ENCODE measurements at regions not wholly inside any gene's neighbourhood (a gene's known extent, or its start where the extent isn't known, plus 50 kb on each side); places are given as distances from the start of the nearest gene placed in this dataset.

DNA sequence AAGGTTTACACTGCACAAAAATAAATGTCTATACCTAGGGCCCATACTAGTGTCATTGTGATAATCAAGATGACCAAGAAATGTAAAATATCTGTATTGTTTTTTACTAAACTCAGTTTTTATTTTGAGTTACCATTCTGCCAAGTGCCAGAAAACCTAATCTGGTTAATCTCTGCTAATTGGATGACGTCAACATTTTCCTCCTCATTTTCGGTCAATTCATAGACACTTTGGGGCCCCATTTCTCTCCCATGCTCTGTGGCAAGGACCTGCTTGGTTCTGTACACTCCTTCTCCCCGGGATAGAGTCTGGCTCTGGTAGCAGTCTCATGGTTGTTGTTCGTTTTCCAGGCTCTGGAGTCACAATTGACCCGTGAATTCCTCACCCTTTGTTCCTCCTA, 186.5 kb upstream of the TCF4 start:
- Histone ChIP-seq H3K4me1 (ENCODE audit: control insufficient read depth, insufficient read depth, low read length) (peaks cover 5% of the 10 kb centered on the region), H3K9me3 (ENCODE audit: control insufficient read depth, insufficient read depth, low read length) (no peaks in the 10 kb centered on the region), H3K4me3 (ENCODE audit: low read length) (no peak overlapping the region), H3K36me3 (ENCODE audit: control insufficient read depth, insufficient read depth, low read length) (no peaks in the 10 kb centered on the region), H3K27me3 (ENCODE audit: control insufficient read depth, insufficient read depth, low read length) (peaks cover 11% of the 10 kb centered on the region), H3K27ac (ENCODE audit: low read length) (no peak overlapping the region)
- Mint-ChIP-seq H3K27ac (no peak overlapping the region), H3K4me1 (peaks cover 10 to 11% of the 10 kb centered on the region in 2 donors), H3K4me3 (no peak overlapping the region), H3K36me3 (no peaks in the 10 kb centered on the region), H3K9me3 (peaks cover 0 to 2% of the 10 kb centered on the region in 2 donors), H3K27me3 (ENCODE audit: low read depth in 2 of 2) (peaks cover 21 to 38% of the 10 kb centered on the region in 2 donors)
- TF ChIP-seq, protein P1, sequence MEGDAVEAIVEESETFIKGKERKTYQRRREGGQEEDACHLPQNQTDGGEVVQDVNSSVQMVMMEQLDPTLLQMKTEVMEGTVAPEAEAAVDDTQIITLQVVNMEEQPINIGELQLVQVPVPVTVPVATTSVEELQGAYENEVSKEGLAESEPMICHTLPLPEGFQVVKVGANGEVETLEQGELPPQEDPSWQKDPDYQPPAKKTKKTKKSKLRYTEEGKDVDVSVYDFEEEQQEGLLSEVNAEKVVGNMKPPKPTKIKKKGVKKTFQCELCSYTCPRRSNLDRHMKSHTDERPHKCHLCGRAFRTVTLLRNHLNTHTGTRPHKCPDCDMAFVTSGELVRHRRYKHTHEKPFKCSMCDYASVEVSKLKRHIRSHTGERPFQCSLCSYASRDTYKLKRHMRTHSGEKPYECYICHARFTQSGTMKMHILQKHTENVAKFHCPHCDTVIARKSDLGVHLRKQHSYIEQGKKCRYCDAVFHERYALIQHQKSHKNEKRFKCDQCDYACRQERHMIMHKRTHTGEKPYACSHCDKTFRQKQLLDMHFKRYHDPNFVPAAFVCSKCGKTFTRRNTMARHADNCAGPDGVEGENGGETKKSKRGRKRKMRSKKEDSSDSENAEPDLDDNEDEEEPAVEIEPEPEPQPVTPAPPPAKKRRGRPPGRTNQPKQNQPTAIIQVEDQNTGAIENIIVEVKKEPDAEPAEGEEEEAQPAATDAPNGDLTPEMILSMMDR (IDR thresholded peaks at IDR 0.05), result no peak
- no peak for DNase-seq
- intact Hi-C loops (cut with micrococcal nuclease), result no loop called here
- no peak for ATAC-seq
- 84% methylated on average over 5 of the region's 5 CpGs for WGBS (ENCODE audit: insufficient coverage)

DNA sequence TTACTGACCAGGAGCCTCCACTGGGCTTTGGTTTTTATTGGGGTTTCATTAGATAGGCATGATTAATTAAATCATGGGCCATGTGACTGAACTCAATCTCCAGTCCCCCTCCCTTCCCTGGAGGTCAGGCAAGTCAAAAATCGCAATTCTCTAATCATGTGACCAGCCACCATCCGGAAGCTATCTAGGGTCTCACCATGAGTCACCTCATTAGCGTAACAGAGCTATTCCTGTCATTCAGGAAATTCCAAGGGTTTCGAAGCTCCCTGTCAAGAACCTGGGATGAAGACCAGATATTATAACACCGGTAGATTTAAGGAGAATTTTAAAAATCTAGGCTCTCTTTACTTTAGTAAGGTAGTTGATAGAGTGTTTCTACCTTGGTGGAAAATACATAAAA, 180.3 kb upstream of the TCF4 start:
- no peak overlapping the region for H3K4me3 Mint-ChIP-seq
- Histone ChIP-seq H3K9me3 (ENCODE audit: control insufficient read depth, insufficient read depth, low read length) (no peaks in the 10 kb centered on the region), H3K4me1 (ENCODE audit: control insufficient read depth, insufficient read depth, low read length) (no peaks in the 10 kb centered on the region), H3K36me3 (ENCODE audit: control insufficient read depth, insufficient read depth, low read length) (no peaks in the 10 kb centered on the region), H3K4me3 (ENCODE audit: low read length) (no peak overlapping the region), H3K27ac (ENCODE audit: low read length) (no peak overlapping the region), H3K27me3 (ENCODE audit: control insufficient read depth, insufficient read depth, low read length) (no peaks in the 10 kb centered on the region)
- no peaks in the 10 kb centered on the region for H3K36me3 Mint-ChIP-seq
- 91% methylated on average over 5 of the region's 5 CpGs for WGBS (ENCODE audit: insufficient coverage)
- no peak overlapping the region for H3K27ac Mint-ChIP-seq
- TF ChIP-seq, protein P1 (IDR thresholded peaks at IDR 0.05), result no peak
- ATAC-seq (no peak), DNase-seq (no peak)
- no peaks in the 10 kb centered on the region for H3K27me3 Mint-ChIP-seq (ENCODE audit: low read depth in 2 of 2)
- H3K4me1 Mint-ChIP-seq, result no peaks in the 10 kb centered on the region
- no peaks in the 10 kb centered on the region for H3K9me3 Mint-ChIP-seq
- intact Hi-C loops (cut with micrococcal nuclease), result no loop called here

DNA sequence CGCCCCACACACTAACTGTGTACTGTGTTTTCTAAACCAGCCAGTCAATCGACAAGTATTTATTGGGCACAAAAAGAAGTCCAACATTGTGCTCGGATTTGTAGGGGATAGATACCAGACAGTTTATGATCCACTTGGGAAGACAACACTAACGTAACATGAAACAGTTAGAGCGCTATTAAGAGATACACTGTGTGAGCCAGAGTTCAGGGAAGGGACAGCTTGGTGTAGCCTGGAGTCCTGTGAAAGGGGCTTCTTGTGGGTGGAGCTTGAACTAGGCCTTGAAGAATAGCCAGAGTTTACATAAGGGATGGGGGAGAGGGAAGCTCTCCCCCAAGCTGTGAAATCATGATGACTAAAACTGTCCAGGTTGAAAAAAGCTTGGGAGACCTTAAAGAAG, 176.4 kb upstream of the TCF4 start:
- 95% methylated on average over 5 of the region's 5 CpGs for WGBS (ENCODE audit: insufficient coverage)
- intact Hi-C loops (cut with micrococcal nuclease), result no loop called here
- TF ChIP-seq, protein P1 (IDR thresholded peaks at IDR 0.05), result no peak
- Histone ChIP-seq H3K27me3 (ENCODE audit: control insufficient read depth, insufficient read depth, low read length) (no peaks in the 10 kb centered on the region), H3K9me3 (ENCODE audit: control insufficient read depth, insufficient read depth, low read length) (no peaks in the 10 kb centered on the region), H3K4me1 (ENCODE audit: control insufficient read depth, insufficient read depth, low read length) (no peaks in the 10 kb centered on the region), H3K36me3 (ENCODE audit: control insufficient read depth, insufficient read depth, low read length) (no peaks in the 10 kb centered on the region), H3K27ac (ENCODE audit: low read length) (no peak overlapping the region), H3K4me3 (ENCODE audit: low read length) (no peak overlapping the region)
- no peak for ATAC-seq
- H3K4me1 Mint-ChIP-seq, result no peaks in the 10 kb centered on the region
- H3K27me3 Mint-ChIP-seq (ENCODE audit: low read depth in 2 of 2), result no peaks in the 10 kb centered on the region
- no peak for DNase-seq
- H3K27ac Mint-ChIP-seq, result no peak overlapping the region
- H3K9me3 Mint-ChIP-seq, result no peaks in the 10 kb centered on the region
- no peaks in the 10 kb centered on the region for H3K36me3 Mint-ChIP-seq
- no peak overlapping the region for H3K4me3 Mint-ChIP-seq

DNA sequence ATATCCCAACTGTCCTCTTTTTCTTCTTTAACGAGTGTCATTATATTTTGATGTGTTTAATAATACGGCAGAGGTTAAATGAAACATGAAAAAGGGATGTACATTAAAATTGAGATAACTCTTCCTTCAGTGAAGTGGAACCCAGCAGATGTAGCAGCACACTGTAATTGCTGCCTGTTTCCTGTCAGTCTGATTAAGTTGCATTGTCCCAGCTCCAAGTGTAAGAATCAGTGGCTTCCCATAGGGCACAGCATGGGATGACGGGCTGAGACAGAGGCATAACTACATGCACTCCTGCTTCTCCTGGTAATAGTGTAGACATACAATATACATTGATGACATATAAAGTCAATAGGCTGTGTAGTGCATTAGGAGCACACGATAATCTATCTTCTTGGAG, 175.8 kb upstream of the TCF4 start:
- Histone ChIP-seq H3K27me3 (ENCODE audit: control insufficient read depth, insufficient read depth, low read length) (no peaks in the 10 kb centered on the region), H3K27ac (ENCODE audit: low read length) (no peak overlapping the region), H3K4me3 (ENCODE audit: low read length) (no peak overlapping the region), H3K36me3 (ENCODE audit: control insufficient read depth, insufficient read depth, low read length) (no peaks in the 10 kb centered on the region), H3K9me3 (ENCODE audit: control insufficient read depth, insufficient read depth, low read length) (no peaks in the 10 kb centered on the region), H3K4me1 (ENCODE audit: control insufficient read depth, insufficient read depth, low read length) (no peaks in the 10 kb centered on the region)
- DNase-seq (no peak), ATAC-seq (no peak)
- H3K4me3 Mint-ChIP-seq, result no peak overlapping the region
- WGBS (ENCODE audit: insufficient coverage), result 70% methylated on average over 2 of the region's 4 CpGs
- H3K4me1 Mint-ChIP-seq, result no peaks in the 10 kb centered on the region
- H3K9me3 Mint-ChIP-seq, result no peaks in the 10 kb centered on the region
- intact Hi-C loops (cut with micrococcal nuclease), result no loop called here
- no peak overlapping the region for H3K27ac Mint-ChIP-seq
- H3K27me3 Mint-ChIP-seq (ENCODE audit: low read depth in 2 of 2), result peaks cover 0 to 2% of the 10 kb centered on the region in 2 donors
- no peaks in the 10 kb centered on the region for H3K36me3 Mint-ChIP-seq
- TF ChIP-seq, protein P1 (IDR thresholded peaks at IDR 0.05), result no peak
